ENCODE measurements at regions not wholly inside any gene's neighbourhood (a gene's known extent, or its start where the extent isn't known, plus 50 kb on each side); places are given as distances from the start of the nearest gene placed in this dataset.
"Not testable (repeated sequence)": the region's sequence is repeated elsewhere in the genome, so short reads cannot be mapped to it uniquely, and the experiment has no call there.

DNA sequence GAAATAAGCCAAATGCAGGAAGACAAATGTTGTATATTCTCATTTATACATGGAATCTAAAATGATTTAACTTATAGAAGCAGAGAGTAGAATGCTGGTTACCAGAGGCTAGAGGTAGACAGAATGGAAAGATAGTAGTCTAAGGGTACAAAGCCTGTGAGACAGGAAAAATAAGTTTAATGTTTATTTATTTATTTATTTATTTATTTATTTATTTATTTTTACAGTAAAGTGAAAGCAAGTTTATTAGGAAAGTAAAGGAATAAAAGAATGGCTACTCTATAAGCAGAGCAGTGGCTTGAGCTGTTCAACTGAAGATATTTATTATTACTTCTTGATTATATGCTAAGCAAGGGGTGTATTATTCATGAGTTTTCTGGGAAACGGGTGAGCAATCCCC is 203.2 kb downstream of the LAS1L start:
- no peak for DNase-seq

DNA sequence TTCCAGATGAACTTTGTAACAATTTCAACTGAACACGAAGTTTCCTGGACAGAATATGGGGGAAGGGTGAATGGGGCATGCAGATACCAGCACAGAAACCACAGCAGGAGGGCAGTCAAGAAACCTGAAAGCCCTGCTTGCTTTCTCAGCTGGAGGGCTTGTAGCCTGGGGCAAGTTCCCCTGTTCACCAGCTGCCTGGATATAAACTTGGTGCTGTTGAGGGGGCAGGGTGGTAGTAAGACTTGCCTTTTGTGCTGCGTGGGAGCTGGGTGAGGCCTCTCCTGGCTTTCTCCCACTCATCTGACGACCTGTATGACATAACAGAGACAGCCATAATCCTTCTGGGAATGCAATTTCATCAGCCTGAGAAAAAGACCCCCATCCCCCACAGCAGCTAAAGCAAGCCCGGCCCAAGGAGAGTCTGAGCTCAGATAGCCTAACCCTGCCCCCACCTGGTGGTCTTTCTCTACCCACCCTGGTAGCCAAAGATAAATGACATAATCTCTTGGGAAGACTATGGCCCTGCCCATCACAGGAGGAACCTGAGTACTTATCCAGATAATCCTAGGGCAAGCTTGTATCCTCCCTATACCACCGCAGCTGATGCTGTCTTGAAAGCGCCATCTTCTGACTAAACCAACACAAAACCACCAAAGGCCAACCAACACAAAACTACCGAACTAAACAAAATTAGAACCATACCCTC is 234.3 kb downstream of the LAS1L start:
- no peak for DNase-seq

DNA sequence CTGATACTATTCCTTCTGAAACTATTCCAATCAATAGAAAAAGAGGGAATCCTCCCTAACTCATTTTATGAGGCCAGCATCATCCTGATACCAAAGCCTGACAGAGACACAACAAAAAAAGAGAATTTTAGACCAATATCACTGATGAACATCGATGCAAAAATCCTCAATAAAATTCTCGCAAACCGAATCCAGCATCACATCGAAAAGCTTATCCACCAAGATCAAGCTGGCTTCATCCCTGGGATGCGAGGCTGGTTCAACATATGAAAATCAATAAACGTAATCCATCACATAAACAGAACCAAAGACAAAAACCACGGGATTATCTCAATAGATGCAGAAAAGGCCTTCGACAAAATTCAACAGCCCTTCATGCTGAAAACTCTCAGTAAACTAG is 251.7 kb downstream of the LAS1L start:
- DNase-seq = not testable (repeated sequence)

DNA sequence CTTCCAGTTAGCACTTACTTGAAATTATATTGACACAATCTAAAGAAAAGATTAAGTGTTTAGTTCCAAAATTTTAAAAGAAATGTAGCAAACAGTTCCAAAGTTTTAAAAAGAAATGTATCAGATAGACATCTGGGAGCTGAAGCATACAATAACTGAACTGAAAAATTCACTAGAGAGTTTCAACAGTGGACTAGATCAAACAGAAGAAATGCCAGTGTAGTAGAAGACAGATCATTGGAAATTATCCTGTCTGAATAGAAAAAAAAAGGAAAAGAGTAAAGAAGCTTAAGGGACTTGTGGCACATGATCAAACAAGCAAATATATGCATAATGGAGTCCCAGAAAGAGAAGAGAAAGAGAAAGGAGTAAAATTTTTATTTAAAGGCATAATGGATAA is 261.4 kb downstream of the LAS1L start:
- DNase-seq = no peak

DNA sequence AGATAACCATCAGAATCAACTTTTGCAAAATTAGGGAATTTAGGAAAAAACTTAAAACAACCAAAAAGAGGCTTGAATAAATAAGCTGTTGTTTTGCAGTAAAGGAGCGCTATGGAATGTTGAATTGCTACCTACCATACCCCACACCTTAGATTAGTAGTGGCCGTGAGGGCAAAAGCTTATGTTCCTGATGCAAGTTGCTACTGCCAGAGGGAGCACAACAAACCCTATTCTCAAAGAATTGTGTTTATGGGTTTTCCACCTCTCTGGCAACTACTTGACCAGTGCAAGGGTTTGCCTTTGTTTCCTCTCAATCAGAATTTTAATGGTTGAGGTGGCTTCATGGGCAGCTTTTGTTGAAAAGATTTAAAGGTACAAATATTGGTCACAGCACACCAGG is 268.1 kb downstream of the LAS1L start:
- DNase-seq = no peak

DNA sequence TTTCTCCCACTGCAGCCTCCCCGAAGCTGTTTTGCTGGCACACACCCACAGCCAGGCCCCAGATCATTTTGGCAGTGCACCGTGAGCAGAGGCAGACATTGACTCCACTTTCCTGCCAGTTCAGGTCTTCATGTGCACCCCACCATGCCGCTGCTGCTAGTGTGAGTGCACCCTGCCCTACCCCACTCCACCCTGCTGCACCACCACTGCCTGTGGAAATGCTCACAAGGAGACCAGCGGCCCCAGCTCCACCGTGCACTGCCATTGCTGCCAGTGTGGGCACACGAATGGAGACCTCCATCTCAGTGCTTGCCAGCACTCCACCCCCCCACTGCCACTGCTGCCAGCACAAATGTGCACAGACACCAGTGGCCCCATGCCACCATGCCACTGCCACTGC is 277.6 kb upstream of the ZC4H2 start:
- no peak for DNase-seq

DNA sequence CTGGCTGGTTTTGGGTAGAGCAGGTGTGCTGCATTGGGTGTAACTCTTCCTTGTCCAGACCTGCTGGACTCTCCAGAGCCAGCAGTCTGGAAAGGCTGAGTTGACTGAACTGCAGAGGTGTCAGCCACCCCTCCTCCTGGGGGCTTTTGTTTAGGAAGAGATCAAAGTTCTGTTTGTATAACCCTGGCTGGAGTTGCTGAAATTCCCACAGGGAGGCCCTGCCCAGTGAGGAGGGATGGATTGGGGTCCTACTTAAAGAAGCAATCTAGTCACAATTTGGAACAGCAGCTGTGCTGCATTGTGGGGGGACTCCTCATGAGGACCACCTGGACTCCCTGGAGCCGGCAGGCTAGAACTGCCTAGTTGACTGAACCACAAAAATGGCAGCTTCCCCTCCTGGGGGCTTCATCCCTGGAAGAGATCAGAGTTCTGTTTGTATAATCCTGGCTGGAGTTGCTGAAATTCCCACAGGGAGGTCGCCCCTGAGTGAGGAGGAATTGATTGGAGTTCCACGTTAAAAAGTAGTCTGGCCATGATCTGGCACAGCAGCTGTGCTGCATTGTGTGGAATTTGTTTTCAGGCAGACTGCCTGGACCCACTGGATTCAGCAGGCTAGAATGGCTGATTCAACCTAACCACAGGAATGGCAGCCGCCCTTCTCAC is 264.9 kb upstream of the ZC4H2 start:
- DNase-seq = no peak

DNA sequence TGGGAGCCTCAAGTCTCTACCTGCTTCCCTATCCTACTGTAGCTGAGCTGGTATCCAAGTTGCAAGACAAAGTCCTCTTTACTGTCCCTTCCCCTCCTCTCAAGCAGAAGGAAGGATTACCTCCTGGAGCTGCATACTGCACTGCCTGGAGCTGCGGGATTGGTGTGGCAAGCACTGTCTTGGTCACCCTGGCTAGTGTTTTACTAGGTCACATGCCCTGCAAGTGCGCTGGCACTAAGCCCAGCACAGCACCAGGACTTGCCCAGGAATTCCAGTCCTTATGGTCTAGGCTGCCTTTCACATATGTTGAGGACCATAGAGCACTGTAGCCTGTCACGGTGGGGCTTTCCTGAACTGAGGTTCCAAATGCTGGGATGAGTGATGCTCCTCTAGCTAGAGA is 227.3 kb upstream of the ZC4H2 start:
- no peak for DNase-seq

DNA sequence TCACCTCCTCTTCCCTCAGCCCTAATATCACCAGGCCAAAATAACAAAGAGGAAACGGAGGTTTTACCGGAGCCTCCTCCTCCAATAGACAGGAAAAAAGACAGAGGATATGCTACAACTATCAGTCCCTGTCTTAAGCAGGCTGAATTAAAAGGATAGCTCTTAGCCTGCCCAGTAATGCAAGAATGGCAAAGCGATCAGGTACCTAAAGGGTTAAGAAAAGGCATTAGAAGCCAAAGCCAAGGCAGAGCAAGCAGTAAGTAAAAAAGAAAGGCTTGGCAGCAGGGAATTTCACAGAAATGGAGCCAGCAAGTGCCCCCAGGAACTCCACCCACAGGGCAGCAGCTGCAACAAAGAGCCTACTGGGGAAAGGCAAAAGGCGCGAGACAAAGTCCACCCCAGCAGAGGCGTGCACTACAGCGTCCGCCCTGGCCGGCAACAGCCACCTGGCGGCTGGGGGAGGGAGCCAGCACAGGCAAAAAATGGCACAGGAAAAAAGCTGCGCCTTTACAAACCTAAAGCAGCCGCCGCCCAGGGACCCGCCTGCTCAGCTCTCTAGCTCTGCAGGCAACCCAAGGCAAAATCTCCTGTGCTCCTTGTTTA is 220.6 kb upstream of the ZC4H2 start:
- no peak for DNase-seq

DNA sequence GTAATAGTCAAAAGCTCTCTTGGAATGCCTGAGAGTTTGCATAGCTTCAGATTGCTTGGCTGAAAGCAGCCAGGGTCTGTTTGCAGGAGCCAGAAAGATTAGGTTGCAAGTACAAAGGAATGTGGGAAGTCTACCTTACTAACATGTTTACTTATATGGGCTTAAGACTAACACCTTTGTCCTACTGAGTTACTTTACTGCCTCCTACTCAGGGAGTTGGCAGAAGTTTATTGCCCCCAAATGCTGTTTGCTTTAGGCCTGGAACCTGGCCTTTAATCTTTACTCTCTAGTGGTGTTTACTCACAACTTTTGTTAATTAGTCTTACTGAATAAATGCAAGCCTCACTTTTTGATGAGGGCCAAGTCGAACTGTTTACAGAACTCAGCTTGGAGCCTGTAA is 219.4 kb upstream of the ZC4H2 start:
- DNase-seq = no peak

DNA sequence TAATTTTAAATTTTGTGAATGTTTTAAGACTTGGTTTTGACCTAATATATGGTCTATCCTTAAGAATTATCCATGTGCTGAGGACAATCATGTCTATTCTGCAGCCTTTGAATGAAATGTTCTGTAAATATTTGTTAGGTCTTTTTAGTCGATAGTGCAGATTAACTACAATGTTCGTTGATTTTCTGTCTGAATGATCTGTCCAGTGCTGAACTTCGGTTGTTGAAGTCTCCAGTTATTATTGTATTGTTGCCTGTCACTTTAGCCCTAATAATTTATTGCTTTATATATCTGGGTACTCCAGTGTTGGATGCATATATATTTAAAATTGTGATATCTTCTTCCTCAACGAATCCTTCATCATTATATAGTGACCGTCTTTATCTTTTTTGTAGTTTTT is 218.3 kb upstream of the ZC4H2 start:
- no peak for DNase-seq

DNA sequence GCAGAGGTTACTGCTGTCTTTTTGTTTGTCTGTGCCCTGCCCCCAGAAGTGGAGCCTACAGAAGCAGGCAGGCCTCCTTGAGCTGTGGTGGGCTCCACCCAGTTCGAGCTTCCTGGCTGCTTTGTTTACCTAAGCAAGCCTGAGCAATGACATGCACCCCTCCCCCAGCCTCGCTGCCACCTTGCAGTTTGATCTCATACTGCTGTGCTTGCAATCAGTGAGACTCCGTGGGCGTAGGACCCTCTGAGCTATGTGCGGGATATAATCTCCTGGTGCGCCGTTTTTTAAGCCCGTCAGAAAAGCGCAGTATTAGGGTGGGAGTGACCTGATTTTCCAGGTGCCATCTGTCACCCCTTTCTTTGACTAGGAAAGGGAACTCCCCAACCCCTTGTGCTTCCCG is 187.1 kb upstream of the ZC4H2 start:
- DNase-seq = not testable (repeated sequence)

DNA sequence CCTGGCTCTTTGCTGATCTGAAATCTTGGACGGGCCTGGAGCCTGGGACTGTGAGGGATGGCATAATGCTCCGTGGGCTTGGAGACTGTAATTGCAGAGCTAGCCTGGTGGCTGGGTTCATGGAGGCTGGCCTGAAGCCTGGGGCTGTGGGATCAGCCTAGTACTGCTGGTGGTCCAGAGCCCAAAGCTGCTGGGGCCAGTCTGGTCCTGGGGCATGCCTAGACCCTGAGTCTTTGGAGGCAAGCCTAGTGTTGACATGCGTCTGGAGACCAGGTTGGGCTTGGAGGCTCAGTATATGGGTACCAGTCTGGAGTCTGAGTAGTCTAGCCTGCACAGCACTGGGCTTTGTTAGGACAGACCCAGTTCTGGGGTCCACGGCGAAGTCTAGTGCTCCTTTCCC is 172.0 kb upstream of the ZC4H2 start:
- DNase-seq = no peak

DNA sequence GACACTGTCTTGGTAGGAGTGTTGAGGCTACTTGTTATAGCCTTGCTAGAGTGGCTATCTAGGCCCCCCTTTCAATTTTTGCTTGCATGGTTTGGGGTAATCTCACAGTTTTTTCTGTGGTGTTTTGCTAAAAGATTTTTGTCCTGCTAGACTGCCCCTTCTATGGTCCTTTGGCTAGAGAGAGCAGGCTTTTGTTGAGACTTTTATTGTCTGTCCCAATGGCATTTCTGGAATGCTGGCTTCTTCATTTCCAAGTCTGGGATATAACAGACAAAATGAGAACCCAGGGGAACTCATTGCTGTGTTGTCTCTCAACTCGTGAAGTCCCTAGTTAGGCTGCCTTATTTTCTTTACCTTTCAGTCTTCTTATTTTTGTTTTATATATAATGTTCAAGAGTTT is 160.2 kb upstream of the ZC4H2 start:
- DNase-seq = no peak

DNA sequence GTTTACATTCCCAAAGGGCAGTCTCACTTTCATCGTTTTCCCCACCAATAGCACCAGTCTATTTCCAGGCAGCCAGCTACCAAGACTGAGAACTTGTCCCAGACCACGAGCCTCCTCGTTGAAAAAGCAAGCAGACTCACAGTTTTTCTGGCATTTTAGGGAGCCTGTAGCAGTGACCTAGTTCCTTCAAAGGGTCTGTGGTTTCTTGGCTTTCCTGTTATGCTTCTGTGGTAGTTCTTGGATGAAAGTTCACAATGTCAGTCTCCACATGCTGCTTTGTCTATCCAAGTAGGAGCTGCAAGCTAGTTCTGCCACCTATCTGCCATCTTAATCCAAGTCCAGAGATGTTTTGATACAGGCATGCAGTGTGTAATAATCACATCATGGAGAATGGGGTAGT is 151.6 kb upstream of the ZC4H2 start:
- DNase-seq = no peak

DNA sequence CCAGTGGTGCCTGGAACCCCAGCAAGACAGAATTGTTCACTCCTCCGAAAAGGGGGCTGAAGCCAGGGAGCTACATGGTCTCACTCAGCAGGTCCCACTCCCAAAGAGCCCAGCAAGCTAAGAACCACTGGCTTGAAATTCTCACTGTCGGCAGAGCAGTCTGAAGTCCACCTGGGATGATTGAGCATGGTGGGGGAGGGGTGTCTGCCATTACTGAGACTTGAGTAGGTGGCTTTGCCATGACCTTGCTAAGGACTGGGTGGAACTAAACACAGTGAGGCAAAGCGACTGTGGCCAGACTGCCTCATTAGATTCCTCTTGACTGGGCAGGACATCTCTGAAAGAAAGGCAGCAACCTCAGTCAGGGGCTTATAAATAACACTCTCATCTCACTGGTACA is 122.6 kb upstream of the ZC4H2 start:
- DNase-seq = no peak

DNA sequence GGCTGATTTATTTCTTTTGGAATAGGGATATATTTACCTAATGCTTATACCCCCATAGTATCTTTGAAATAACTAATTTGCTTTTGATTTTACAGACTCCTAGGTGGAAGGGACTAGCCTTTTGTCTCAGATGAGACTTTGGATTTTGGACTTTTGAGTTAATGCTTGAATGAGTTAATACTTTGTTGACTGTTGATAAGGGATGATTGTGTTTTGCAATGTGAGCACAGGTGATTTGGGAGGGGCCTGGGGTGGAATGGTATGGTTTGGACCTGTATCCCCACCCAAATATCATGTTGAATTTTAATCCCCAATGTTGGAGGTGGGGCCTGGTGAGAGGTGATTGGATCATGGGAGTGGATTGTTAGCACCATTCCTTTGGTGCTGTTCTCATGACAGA is 117.4 kb upstream of the ZC4H2 start:
- no peak for DNase-seq

DNA sequence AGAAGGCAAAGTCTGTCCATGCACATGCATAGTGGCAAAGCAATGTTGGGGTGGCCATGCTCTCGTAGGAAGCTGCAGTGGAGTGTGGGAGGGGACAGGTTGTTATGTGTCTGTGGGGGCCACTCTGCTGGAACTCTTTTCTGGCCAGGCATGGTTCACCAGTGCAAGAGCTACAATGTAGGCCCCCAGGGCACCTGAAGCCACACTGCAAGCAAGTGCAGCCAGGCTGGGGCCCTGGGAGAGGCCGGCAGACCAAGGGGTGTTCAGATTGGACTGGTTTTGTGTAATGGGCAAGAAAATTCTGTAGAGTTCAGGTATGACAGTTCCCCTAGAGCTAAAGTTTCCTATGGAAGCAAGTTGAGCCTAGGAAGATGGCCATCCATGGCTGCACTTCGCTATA is 97.0 kb upstream of the ZC4H2 start:
- no peak for DNase-seq

DNA sequence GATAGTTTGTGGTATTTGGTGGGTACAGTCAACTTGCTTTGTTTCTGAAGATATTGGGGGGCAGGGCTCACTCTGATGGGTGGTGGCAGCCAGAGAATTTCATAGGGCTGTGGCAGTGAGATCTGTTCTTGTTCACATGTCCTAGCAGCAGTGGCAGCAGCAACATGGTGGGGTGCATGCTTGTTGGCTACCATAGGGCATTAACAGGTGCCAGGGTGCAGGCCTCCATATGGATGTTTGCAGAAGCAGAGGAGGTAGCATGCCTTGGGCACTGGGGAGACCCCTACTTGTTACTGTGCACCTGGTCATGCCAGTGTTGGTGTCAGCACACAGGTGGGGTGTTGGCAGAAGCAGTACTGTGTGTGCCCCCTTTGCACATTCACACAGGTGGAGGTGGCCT is 96.3 kb upstream of the ZC4H2 start:
- no peak for DNase-seq

DNA sequence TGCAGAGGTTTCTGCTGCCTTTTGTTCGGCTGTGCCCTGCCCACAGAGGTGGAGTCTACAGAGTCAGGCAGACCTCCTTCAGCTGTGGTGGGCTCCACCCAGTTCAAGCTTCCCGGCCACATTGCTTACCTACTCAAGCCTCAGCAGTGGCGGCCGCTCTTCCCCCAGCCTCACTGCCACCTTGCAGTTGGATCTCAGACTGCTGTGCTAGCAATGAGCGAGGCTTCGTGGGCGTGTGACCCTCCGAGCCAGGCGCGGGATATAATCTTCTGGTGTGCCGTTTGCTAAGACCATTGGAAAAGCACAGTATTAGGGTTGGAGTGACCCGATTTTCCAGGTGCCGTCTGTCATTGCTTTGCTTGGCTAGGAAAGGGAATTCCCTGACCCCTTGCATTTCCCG is 82.4 kb upstream of the ZC4H2 start:
- DNase-seq = not testable (repeated sequence)

DNA sequence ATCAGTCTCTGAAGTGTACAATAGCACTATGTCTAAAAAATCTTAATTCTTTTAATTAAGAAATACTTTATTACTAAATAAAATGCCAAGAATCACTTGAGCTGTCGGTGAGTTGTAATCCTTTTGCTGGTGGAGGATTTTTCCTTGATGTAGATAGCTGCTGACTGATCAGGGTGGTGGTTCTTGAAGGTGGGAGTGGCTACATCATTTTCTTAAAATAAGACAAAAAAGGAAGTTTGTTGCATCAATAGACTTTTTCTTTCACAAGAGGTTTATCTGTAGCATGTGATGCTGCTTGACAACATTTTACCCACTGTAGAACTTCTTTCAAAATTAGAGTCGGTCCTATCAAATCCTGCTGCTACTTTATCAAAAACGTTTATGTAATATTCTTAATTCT is 68.8 kb upstream of the ZC4H2 start:
- no peak for DNase-seq

DNA sequence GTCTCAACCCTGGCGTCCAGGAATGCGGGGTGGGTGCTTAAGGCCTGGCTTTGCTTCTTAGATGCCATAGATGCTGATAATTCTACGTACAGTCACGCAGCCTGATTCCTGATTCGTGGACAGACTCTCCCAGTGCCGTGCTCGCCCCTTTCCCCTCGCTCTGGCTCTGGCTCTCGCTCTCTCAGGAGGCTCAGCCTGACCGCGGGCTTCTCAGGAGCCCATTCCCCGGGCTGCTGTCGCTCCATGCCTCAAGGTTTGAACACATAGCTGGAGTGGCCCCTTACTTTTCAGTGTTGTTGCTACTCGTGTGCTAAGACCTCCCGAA is 59.2 kb upstream of the ZC4H2 start:
- DNase-seq = no peak

DNA sequence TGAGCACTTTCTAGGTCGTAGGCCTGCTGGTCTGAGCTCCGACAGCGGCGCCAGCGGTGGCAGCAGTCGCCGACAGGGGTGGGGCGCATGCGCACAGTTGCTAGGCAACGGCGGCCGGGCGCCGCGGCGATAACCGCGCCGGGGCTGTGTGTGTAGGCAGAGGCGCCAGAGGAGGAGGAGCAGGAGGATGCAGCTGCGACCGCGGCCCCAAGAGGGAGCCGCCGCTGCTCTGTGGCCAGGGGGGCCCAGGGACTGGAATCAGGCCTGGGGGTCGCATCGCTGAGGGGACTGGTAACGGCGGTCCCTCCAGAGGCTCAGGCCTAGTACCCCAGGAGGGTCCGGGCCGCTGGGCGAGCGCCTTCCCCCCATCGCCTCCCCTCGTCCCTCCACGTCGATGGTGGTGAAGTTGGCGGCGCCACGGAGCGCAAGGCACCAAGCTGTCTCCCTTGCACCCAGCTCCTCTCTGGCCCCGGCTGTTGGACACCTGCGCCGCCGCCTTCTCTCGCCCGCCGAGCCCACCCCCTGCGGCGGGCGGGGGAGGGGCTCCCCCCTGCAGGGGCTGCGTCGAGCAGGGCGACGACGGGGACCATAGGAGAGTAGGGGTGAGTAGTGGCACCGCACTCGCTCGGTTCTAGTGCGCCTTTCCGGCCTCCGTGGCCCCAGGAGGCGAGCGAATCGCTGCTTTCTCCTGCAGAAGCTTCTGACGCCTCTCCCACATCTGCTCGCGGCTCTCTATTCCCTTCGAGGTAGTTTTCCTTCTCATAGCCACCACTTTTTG is 58.6 kb upstream of the ZC4H2 start, which contains the start of gene ZC3H12B:
Gene ZC3H12B, plus strand, starts transcription at position 159 of the 778 bp plus-strand sequence.
- DNase-seq = peak; percentile 10

DNA sequence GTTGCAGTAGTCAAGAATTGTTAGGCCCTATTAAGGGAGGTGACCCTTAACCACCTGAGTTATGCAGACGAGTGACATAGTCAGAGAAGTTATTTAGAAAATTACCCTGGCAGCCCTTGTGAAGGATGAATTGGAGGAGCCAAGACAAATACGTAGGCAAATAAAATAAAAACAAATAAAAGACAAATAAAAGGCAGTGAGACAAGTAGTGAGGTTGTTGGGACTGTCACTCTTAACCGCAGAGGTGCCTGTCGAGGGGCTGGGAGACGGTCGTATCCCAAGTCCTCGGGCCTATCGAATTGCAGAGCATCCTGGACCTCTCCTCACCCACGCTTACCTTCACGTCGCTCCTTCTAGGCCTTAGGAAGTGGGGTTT is 58.0 kb upstream of the ZC4H2 start:
- DNase-seq = no peak

All from amniotic stem cell (primary cell).